T-helper 17 cell (primary cell): ENCODE measurements at regions not wholly inside any gene's neighbourhood (a gene's known extent, or its start where the extent isn't known, plus 50 kb on each side); places are given as distances from the start of the nearest gene placed in this dataset.
"Not testable (repeated sequence)": the region's sequence is repeated elsewhere in the genome, so short reads cannot be mapped to it uniquely, and the experiment has no call there.

Experiments used
- ATAC-seq: fragments of 150-1000 bp; cut with Tn5 transposase; 2 replicates; pipeline ENCODE4 v1.10.0; 2021; ENCODE audit warnings: mild to moderate bottlenecking, moderate library complexity
- DNase-seq, 3 donors: peaks; one replicate each; pipeline versions ENCODE4 v3.0.0 to v3.0.0-alpha.2; 2020 to 2021
- H3K9me3 ChIP-seq: one replicate; pipeline ENCODE4 v1.7.0; 2013; ENCODE audit warnings: low read length, mild to moderate bottlenecking; ENCODE audit not compliant: control insufficient read depth, poor library complexity, severe bottlenecking
- H3K27ac Mint-ChIP-seq: one replicate; pipeline ENCODE4 v1.8.0; 2022; ENCODE audit warnings: mild to moderate bottlenecking, moderate library complexity, mixed read lengths
- H3K27me3 Mint-ChIP-seq: one replicate; pipeline ENCODE4 v1.8.0; 2022; ENCODE audit warnings: mixed read lengths
- H3K36me3 Mint-ChIP-seq: one replicate; pipeline ENCODE4 v1.8.0; 2022; ENCODE audit warnings: low read depth, mixed read lengths
- H3K4me1 Mint-ChIP-seq: one replicate; pipeline ENCODE4 v1.8.0; 2022; ENCODE audit warnings: mild to moderate bottlenecking, mixed read lengths
- H3K4me3 Mint-ChIP-seq: one replicate; pipeline ENCODE4 v1.8.0; 2022; ENCODE audit warnings: mild to moderate bottlenecking, moderate library complexity, mixed read lengths

DNA sequence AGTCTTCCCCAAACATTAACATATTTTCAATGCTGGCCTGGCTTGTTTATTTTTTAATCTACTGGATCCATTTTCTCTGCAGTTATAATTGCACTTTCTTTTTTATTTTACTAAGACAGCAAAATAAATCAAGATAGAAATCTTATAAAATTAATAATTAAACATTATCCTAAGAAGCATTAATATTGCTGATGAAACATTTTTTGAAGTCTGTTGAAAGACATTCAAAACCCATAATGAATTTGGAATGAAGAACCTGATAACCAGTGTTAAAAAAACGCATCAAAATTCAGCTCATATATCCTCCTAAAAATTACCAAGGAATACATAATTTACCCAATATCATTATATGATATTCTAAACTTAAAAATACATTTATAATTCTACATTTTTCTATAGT is 675.7 kb upstream of the PRMT6 start:
- ATAC-seq (no peak), DNase-seq (no peak)
- Mint-ChIP-seq H3K27me3 (no peaks in the 10 kb centered on the region), H3K4me1 (no peaks in the 10 kb centered on the region), H3K27ac (no peak overlapping the region), H3K4me3 (no peak overlapping the region), H3K36me3 (no peaks in the 10 kb centered on the region)
- H3K9me3 ChIP-seq: no peaks in the 10 kb centered on the region

DNA sequence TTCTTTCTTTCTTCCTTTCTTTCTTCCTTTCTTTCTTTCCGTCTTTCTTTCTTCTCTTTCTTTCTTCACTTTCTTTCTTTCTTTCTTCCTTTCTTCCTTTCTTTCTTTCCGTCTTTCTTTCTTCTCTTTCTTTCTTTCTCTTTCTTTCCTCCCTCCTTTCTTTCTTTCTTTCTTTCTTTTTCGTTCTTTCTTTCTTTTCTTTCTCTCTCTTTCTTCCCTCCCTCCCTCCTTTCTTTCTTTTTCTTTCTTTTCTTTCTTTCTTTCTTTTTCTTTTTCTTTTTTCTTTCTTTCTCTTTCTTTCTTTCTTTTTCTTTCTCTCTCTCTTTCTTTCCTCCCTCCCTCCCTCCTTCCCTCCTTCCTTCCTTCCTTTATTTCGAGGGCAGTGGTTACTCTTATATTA is 667.3 kb upstream of the PRMT6 start:
- H3K27me3 Mint-ChIP-seq, H3K4me1 Mint-ChIP-seq, ATAC-seq, H3K9me3 ChIP-seq, H3K36me3 Mint-ChIP-seq, H3K27ac Mint-ChIP-seq, H3K4me3 Mint-ChIP-seq, DNase-seq: not testable (repeated sequence)

GRCh38 chr1:106393046-106393445 is 663.4 kb upstream of the PRMT6 start:
- Mint-ChIP-seq H3K27me3 (no peaks in the 10 kb centered on the region), H3K27ac (no peak overlapping the region), H3K36me3 (no peaks in the 10 kb centered on the region), H3K4me3 (no peak overlapping the region), H3K4me1 (no peaks in the 10 kb centered on the region)
- DNase-seq (no peak), ATAC-seq (no peak)
- H3K9me3 ChIP-seq: no peaks in the 10 kb centered on the region

DNA sequence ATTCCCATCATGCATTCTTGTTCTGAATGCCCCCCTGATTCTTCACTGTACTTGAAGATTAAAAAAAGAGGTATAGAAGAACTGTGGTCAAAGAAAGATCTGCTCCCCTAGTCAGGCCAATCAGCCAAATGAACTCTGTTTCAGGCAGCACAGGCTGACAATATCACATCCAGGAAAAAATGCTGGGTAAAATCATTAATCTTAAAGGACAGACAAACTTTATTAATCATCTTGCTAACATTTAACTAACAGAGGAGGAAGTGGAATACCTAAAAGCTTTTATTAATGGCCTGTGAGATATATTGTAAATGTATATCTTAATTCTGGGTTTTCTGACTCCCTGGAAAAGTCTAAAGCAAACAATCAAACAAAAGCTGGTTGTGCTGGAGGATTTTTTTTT is 660.5 kb upstream of the PRMT6 start:
- no peaks in the 10 kb centered on the region for H3K4me1 Mint-ChIP-seq

GRCh38 chr1:106398391-106398790 is 658.1 kb upstream of the PRMT6 start:
- no peaks in the 10 kb centered on the region for H3K27me3 Mint-ChIP-seq
- H3K9me3 ChIP-seq: no peaks in the 10 kb centered on the region
- DNase-seq (no peak), ATAC-seq (no peak)
- H3K4me1 Mint-ChIP-seq: no peaks in the 10 kb centered on the region
- H3K36me3 Mint-ChIP-seq: no peaks in the 10 kb centered on the region
- H3K27ac Mint-ChIP-seq: no peak overlapping the region
- no peak overlapping the region for H3K4me3 Mint-ChIP-seq

More for the DNA sequence above, 660.5 kb upstream of the PRMT6 start:
- no peak for ATAC-seq
- Mint-ChIP-seq H3K4me3 (no peak overlapping the region), H3K27me3 (no peaks in the 10 kb centered on the region), H3K36me3 (no peaks in the 10 kb centered on the region), H3K27ac (no peak overlapping the region)
- no peaks in the 10 kb centered on the region for H3K9me3 ChIP-seq
- DNase-seq: no peak

GRCh38 chr1:106406114-106406513 is 650.4 kb upstream of the PRMT6 start:
- no peak overlapping the region for H3K4me3 Mint-ChIP-seq
- H3K4me1 Mint-ChIP-seq: no peaks in the 10 kb centered on the region
- no peaks in the 10 kb centered on the region for H3K27me3 Mint-ChIP-seq
- no peaks in the 10 kb centered on the region for H3K9me3 ChIP-seq
- no peaks in the 10 kb centered on the region for H3K36me3 Mint-ChIP-seq
- no peak overlapping the region for H3K27ac Mint-ChIP-seq
- no peak for DNase-seq
- ATAC-seq: no peak

GRCh38 chr1:106412321-106412720 is 644.2 kb upstream of the PRMT6 start:
- not testable (repeated sequence) for H3K9me3 ChIP-seq, ATAC-seq, H3K36me3 Mint-ChIP-seq, H3K4me1 Mint-ChIP-seq, H3K4me3 Mint-ChIP-seq, H3K27me3 Mint-ChIP-seq, H3K27ac Mint-ChIP-seq, DNase-seq

DNA sequence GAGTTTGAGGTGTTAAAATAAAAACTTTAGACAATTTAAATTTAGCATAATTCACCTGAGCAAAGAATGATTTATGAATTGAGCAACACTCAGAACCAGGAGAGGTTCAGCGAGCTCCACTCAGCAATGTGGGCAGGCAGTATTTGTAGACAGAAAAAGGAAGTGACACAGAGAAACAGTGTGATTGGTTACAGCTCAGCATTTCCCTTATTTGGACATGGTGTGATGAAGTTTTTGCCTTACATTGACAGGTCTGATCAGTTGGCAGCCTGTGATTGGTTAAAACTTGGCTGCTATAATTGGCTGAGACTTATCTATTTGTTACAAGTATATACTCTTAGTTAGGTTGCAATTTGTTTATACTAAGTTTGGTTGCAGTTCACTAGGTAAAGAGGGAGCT is 621.2 kb upstream of the PRMT6 start:
- no peaks in the 10 kb centered on the region for H3K27me3 Mint-ChIP-seq
- ATAC-seq (no peak), DNase-seq (no peak)
- H3K36me3 Mint-ChIP-seq: no peaks in the 10 kb centered on the region
- no peak overlapping the region for H3K27ac Mint-ChIP-seq
- H3K9me3 ChIP-seq: no peaks in the 10 kb centered on the region
- H3K4me1 Mint-ChIP-seq: no peaks in the 10 kb centered on the region
- no peak overlapping the region for H3K4me3 Mint-ChIP-seq

DNA sequence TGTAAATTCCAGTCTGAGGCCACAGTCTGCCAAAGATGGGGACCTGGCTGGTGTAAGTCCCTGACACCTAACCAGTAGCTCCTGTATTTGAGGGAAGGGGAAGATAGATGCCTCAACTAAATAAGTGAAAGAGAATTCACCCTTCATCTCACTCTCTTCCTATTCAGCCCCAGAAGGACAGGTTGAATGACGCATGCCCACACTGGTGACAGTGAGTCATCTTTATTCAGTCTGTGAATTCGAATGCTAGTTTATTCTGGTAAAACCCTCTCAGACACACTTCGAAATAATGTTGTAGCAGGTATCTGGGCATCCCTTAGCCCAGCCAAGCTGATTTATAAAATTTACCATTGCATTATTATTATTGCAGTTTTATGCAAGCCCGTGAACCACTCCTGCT is 617.0 kb upstream of the PRMT6 start:
- Mint-ChIP-seq H3K27me3 (no peaks in the 10 kb centered on the region), H3K4me1 (no peaks in the 10 kb centered on the region), H3K4me3 (no peak overlapping the region), H3K27ac (no peak overlapping the region), H3K36me3 (no peaks in the 10 kb centered on the region)
- no peak for ATAC-seq
- H3K9me3 ChIP-seq: no peaks in the 10 kb centered on the region
- no peak for DNase-seq

DNA sequence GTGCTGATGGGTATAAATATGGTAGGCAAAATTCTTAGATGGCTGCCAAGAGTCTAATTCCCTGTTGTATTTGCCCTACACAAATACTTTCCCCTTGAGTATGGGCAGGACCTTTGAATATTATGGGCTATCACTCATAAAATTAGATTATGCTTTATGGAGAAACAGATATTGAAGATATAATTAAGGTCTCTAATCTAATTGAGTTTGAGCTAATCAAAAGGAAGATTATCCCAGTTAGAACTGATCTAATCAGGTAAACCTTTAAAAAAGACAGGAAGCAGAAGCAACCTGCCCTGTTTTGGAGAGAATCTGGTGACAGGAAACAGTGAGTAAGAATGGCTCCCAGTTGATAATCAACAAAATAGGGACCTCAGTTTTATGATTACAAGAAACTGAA is 609.0 kb upstream of the PRMT6 start:
- H3K9me3 ChIP-seq: no peaks in the 10 kb centered on the region
- no peak overlapping the region for H3K27ac Mint-ChIP-seq
- H3K36me3 Mint-ChIP-seq: no peaks in the 10 kb centered on the region
- no peaks in the 10 kb centered on the region for H3K4me1 Mint-ChIP-seq
- no peaks in the 10 kb centered on the region for H3K27me3 Mint-ChIP-seq
- H3K4me3 Mint-ChIP-seq: no peak overlapping the region
- ATAC-seq: no peak
- no peak for DNase-seq

- no peak for ATAC-seq
- Mint-ChIP-seq H3K27me3 (no peaks in the 10 kb centered on the region), H3K4me1 (no peaks in the 10 kb centered on the region), H3K4me3 (no peak overlapping the region), H3K36me3 (no peaks in the 10 kb centered on the region), H3K27ac (no peak overlapping the region)
- H3K9me3 ChIP-seq: no peaks in the 10 kb centered on the region
- no peak for DNase-seq
Measured at GRCh38 chr1:106456832-106457231, 599.6 kb upstream of the PRMT6 start.

DNA sequence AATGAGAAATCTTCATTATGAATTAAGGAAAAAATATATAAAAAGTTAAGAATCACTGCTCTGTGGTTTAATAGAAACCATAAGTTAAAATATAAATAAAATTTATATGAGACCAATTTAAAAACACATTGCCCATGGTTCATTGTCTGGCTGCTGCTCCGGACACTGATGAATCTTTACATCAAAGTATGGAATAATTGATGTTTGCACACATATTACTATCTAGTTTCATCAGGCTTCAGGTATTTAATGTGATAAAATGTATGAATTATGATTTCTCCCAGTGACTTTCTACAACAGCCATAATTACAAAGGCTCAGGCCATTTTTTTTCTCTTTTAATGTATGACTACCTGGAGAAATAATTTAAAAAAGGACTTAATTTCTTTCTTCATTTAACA is 599.1 kb upstream of the PRMT6 start:
- Mint-ChIP-seq H3K27ac (no peak overlapping the region), H3K4me1 (no peaks in the 10 kb centered on the region), H3K27me3 (no peaks in the 10 kb centered on the region), H3K4me3 (no peak overlapping the region), H3K36me3 (no peaks in the 10 kb centered on the region)
- no peaks in the 10 kb centered on the region for H3K9me3 ChIP-seq
- no peak for ATAC-seq
- no peak for DNase-seq

DNA sequence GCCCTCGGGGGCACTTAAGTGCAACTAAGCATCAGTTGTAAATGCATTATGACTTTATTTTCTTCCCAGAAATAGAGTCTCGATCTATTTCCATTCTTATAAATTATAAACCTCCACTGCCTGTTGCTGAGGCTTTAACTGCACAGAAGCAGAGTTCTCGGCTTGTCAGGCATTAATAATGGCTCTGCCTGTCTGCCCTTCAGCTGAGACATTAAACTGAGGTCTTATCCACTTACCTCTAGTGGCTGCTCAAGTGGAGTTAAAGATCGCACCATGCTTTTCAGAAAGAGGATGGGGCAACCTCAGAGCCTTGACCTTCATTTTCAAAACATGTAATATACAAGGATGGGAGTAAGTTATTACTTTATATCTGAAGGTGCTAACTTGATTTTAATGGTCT is 597.6 kb upstream of the PRMT6 start:
- H3K9me3 ChIP-seq: no peaks in the 10 kb centered on the region
- no peaks in the 10 kb centered on the region for H3K36me3 Mint-ChIP-seq
- no peak for DNase-seq
- H3K27ac Mint-ChIP-seq: no peak overlapping the region
- no peak for ATAC-seq
- no peak overlapping the region for H3K4me3 Mint-ChIP-seq
- no peaks in the 10 kb centered on the region for H3K27me3 Mint-ChIP-seq
- no peaks in the 10 kb centered on the region for H3K4me1 Mint-ChIP-seq

DNA sequence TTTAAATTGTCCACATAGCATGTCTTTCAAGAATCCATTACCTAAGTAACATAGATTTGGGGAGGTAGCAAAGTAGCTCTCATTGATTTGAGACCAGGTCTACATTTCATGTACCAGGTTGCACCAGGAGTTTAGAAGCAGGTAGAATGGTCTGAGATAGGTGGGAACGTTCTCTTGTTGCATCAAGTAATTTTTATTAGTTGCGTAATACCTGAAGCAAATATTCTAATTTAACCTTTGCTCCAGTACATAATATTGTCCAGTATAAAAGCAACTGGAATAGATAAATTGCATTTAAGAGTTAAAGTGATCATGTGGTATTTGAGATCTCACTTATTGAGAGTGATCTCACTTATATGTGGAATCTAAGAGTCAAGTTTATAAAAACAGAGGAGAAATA is 597.1 kb upstream of the PRMT6 start:
- H3K9me3 ChIP-seq: no peaks in the 10 kb centered on the region
- no peak overlapping the region for H3K27ac Mint-ChIP-seq
- H3K36me3 Mint-ChIP-seq: no peaks in the 10 kb centered on the region
- no peak for ATAC-seq
- no peaks in the 10 kb centered on the region for H3K4me1 Mint-ChIP-seq
- DNase-seq: no peak
- H3K4me3 Mint-ChIP-seq: no peak overlapping the region
- H3K27me3 Mint-ChIP-seq: no peaks in the 10 kb centered on the region

GRCh38 chr1:106465666-106466065 is 590.8 kb upstream of the PRMT6 start:
- ATAC-seq (no peak), DNase-seq (no peak)
- Mint-ChIP-seq H3K4me3 (no peak overlapping the region), H3K27ac (no peak overlapping the region), H3K27me3 (no peaks in the 10 kb centered on the region), H3K4me1 (no peaks in the 10 kb centered on the region), H3K36me3 (no peaks in the 10 kb centered on the region)
- H3K9me3 ChIP-seq: peaks cover 6% of the 10 kb centered on the region
